AG09309 (cell line): ENCODE measurements at regions not wholly inside any gene's neighbourhood (a gene's known extent, or its start where the extent isn't known, plus 50 kb on each side); places are given as distances from the start of the nearest gene placed in this dataset.

Experiments used
- DNase-seq: peaks from one replicate; pipeline ENCODE4 v3.0.0-alpha.2; 2010; ENCODE audit warnings: low read depth
- H3K4me3 ChIP-seq: 2 replicates; pipeline ENCODE4 v1.5.1; 2011; ENCODE audit warnings: mild to moderate bottlenecking, low read depth, low read length, moderate library complexity; ENCODE audit not compliant: control insufficient read depth
- TF ChIP-seq, protein P1 (sequence below): IDR thresholded peaks from 2 replicates; pipeline ENCODE4 v1.5.1; 2011; ENCODE audit warnings: mild to moderate bottlenecking, low read depth, low read length, inconsistent platforms; ENCODE audit not compliant: insufficient read depth, control insufficient read depth; ENCODE audit errors: missing control alignments

DNA sequence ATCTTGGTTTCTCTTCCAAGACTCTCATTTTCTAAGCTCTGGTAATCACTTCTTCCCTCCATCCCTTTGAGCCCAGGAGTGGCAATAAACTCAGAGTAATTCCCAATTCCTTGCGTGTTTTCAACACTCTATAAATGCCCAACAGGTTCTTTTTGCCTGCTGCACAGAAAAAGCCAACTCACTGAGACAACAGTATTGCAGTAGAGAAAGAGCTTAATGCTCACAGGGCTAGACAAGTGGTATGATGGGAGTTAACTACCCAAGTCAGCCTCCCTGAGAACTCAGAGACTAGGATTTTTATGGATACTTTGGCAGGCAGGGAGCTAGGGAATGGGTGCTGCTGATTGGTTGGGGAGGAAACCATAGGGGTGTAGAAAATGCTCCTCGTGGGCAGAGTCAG lies 103.4 kb downstream of the MTNR1A start:
- DNase-seq: no peak
- no peak overlapping the region for H3K4me3 ChIP-seq
- TF ChIP-seq, protein P1, sequence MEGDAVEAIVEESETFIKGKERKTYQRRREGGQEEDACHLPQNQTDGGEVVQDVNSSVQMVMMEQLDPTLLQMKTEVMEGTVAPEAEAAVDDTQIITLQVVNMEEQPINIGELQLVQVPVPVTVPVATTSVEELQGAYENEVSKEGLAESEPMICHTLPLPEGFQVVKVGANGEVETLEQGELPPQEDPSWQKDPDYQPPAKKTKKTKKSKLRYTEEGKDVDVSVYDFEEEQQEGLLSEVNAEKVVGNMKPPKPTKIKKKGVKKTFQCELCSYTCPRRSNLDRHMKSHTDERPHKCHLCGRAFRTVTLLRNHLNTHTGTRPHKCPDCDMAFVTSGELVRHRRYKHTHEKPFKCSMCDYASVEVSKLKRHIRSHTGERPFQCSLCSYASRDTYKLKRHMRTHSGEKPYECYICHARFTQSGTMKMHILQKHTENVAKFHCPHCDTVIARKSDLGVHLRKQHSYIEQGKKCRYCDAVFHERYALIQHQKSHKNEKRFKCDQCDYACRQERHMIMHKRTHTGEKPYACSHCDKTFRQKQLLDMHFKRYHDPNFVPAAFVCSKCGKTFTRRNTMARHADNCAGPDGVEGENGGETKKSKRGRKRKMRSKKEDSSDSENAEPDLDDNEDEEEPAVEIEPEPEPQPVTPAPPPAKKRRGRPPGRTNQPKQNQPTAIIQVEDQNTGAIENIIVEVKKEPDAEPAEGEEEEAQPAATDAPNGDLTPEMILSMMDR: no peak

DNA sequence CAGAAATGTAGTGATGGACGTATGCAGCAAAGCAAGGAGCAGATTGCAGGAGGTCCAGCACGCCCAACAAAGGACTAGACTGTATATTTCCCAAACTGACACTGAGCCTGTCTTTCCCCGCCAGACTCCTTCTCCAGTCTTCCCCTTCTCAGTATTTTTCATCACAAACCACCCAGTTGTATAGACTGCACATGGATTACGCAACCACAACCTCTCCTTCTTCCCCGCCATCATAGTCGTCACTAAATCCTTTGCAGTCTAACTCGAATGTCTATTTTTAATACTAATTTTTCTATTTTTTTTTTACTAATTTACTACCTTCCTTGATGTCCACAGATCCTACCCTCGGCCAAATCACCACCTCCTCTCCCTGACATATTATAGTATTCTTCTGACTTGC lies 105.4 kb downstream of the MTNR1A start:
- TF ChIP-seq, protein P1: no peak

DNA sequence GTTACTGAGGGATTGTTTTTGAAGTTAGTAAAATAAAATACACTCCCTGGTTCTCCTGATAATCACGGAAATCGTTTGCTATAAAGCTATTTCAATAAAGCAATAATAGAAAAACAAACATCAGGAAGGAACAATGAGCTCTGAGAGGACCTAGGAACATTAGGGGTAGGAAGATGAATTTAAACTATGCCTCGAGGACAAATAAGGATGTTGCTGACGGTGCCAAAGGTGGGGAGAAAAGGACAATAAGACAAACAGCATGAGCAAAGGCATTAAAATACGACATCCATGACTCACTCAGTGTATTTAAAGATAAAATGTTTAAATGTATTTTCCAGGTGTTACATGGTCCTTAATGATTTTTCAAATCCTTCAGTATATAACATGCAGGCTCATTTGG lies 110.3 kb downstream of the MTNR1A start:
- TF ChIP-seq, protein P1: no peak
- DNase-seq: no peak
- H3K4me3 ChIP-seq: no peak overlapping the region

More for the DNA sequence above, 105.4 kb downstream of the MTNR1A start:
- no peak overlapping the region for H3K4me3 ChIP-seq
- no peak for DNase-seq

DNA sequence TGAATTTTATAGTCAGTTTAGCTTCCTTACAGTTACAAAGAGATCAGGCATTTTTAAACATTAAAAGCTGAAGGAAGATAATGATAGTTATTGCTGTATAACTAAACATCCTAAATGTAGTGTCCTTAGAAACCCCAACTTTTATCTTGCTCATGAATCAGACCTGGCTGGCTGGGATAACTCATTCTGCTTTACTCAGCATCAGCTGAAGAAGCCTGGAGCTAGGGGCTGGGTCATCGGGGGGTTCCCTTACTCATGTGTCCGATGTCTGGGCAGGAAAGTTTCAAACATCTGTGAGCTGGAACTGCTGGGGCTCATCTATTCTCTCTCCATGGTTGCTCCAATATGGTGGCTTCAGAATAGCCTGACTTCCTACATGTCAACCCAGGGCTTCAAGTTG lies 113.9 kb downstream of the MTNR1A start:
- DNase-seq: no peak
- TF ChIP-seq, protein P1: no peak
- no peak overlapping the region for H3K4me3 ChIP-seq

DNA sequence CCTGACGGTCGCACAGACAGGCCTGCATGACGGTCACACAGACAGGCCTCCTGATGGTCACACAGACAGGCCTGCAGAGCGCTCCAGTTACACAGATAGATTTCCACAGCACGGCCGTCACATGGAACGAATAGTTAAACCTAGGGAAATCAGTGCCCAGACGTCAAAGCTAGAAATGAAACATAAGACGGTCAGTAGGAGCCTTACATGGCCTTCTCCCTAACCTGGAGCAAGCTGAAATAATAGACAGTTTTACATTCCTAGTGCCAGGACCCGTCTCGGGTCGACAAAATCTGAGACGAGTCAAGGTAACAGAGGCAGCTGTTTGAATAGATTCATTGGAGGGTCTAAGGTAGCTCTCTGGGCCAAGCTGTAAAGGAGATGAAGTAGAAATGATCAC lies 126.9 kb downstream of the MTNR1A start:
- no peak overlapping the region for H3K4me3 ChIP-seq
- TF ChIP-seq, protein P1: no peak
- no peak for DNase-seq

DNA sequence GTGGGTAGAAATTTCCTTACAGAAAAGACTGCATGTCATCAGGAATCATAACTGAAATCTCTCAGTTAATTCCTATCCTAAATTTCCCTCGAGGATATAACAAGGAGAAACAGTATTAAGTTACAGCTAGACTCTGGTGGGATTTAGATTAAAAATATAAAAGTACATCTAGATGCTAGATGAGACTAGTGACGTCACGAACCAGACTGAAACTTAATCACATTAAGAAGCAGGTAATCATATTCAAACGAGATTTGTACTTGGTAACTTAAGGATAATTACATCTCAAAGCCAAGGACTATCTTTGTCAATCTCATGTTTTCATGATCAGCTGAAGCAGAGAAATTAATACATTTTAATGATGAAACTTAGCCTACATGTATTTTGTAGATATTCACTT lies 130.6 kb downstream of the MTNR1A start:
- DNase-seq: no peak
- TF ChIP-seq, protein P1: no peak

DNA sequence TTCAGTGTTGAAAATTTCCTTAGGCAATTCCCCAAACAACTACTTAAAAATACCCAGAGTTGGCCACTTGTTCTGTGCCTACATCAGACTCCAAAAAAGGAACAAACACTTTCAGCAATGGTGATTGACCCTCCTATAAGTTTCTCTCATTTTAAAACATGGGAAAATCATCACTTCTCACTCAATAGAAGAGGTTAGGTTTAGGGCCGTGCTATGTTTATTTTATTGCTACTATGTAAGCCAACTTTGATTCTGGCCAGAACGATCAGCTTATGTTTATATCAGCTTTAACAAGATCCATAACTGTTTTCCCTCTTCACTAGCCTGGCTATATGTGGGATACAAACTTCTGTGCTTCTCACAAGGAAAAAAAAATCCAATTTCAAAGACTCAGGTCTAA lies 133.1 kb downstream of the MTNR1A start:
- TF ChIP-seq, protein P1: no peak
- DNase-seq: no peak
- H3K4me3 ChIP-seq: no peak overlapping the region

More for the DNA sequence above, 130.6 kb downstream of the MTNR1A start:
- no peak overlapping the region for H3K4me3 ChIP-seq
